HepG2 (cell line): ENCODE measurements at regions not wholly inside any gene's neighbourhood (a gene's known extent, or its start where the extent isn't known, plus 50 kb on each side); places are given as distances from the start of the nearest gene placed in this dataset.

Source experiments
- ATAC-seq: fragments of 200-7000 bp; cut with Tn5 transposase; 3 replicates; pipeline ENCODE4 v1.9.1; 2020; ENCODE audit warnings: mild to moderate bottlenecking, moderate library complexity
- BruUV-seq: library from RNA; stranded (reverse); fragments of 400-500 nt; replicated peaks from 2 replicates; lab custom pipeline; 2021; lab: Mats Ljungman, UMichigan
- CTCF ChIA-PET: fragments of 300-600 bp; formaldehyde crosslinking; extraction: SDS; loops from one replicate; lab custom pipeline; 2021; ENCODE audit warnings: low total read pairs, inconsistent platforms, low intra/inter-chr PET ratio; lab: Yijun Ruan, JAX
- POLR2A ChIA-PET: fragments of 350-600 bp; sonication (Branson Sonifier 250); formaldehyde crosslinking; loops from one replicate; lab custom pipeline; 2020; ENCODE audit warnings: antibody characterized with exemption, inconsistent platforms; lab: Yijun Ruan, JAX
- DNase-seq: peaks from one replicate; pipeline ENCODE4 v3.0.0-alpha.2; 2015; ENCODE audit warnings: low spot score
- FAIRE-seq: peaks from 3 replicates; lab custom pipeline; 2011; peaks lifted over from hg19 to GRCh38; lab: Jason Lieb, UNC
- H2AFZ ChIP-seq: one replicate; pipeline ENCODE4 v1.6.1; 2011; ENCODE audit warnings: low read length, inconsistent platforms
- H3K27ac ChIP-seq: fragments of 300-600 bp; 3 replicates; pipeline ENCODE4 v1.8.0; 2011; ENCODE audit warnings: mixed run types, mild to moderate bottlenecking, mixed read lengths, low read length, inconsistent platforms; ENCODE audit not compliant: insufficient read depth; ENCODE audit errors: extremely low read length
- H3K27me3 ChIP-seq, 2 experiments: fragments of 200-600 bp in 1 of 2; 2 replicates in 1 of 2; 3 replicates in 1 of 2; pipeline versions ENCODE4 v1.6.0 to v1.8.0; 2011; ENCODE audit warnings: low read length in 2 of 2, mild to moderate bottlenecking in 2 of 2, moderate library complexity in 2 of 2, inconsistent platforms in 1 of 2; ENCODE audit not compliant: insufficient read depth in 2 of 2, control insufficient read depth in 1 of 2
- H3K36me3 ChIP-seq, 2 experiments: fragments of 200-600 bp in 1 of 2; replicated peaks in 1 of 2; 2 replicates in 1 of 2; 3 replicates in 1 of 2; pipeline versions ENCODE4 v1.5.1 to v1.8.0; 2011; ENCODE audit warnings: low read length in 2 of 2, inconsistent platforms in 1 of 2; ENCODE audit not compliant: insufficient read depth in 2 of 2, control insufficient read depth in 1 of 2
- H3K4me1 ChIP-seq: 2 replicates; pipeline ENCODE4 v1.5.1; 2012; ENCODE audit warnings: low read length, inconsistent platforms; ENCODE audit not compliant: insufficient read depth
- H3K4me2 ChIP-seq: 2 replicates; pipeline ENCODE4 v1.6.0; 2011; ENCODE audit warnings: low read depth, low read length, inconsistent platforms
- H3K4me3 ChIP-seq, 3 experiments: fragments of 200-600 bp in 1 of 3; sonication (generic), shearing (Covaris generic) in 1 of 3; replicated peaks in 1 of 3; 2 replicates each; pipeline ENCODE4 v1.5.1; 2011 to 2016; ENCODE audit warnings: low read length in 3 of 3, inconsistent platforms in 2 of 3, low read depth in 2 of 3, mild to moderate bottlenecking in 2 of 3, control low read depth in 1 of 3, mixed read lengths in 1 of 3; ENCODE audit not compliant: insufficient read depth in 1 of 3
- H3K79me2 ChIP-seq: one replicate; pipeline ENCODE4 v1.6.1; 2011; ENCODE audit warnings: low read length, inconsistent platforms; ENCODE audit not compliant: insufficient read depth
- H3K9ac ChIP-seq: 2 replicates; pipeline ENCODE4 v1.6.0; 2011; ENCODE audit warnings: mild to moderate bottlenecking, low read depth, low read length, inconsistent platforms; ENCODE audit not compliant: insufficient read depth
- H3K9me3 ChIP-seq: 2 replicates; pipeline ENCODE4 v1.5.1; 2012; ENCODE audit warnings: mild to moderate bottlenecking, low read length
- H4K20me1 ChIP-seq: 2 replicates; pipeline ENCODE4 v1.6.0; 2011; ENCODE audit warnings: inconsistent platforms, mild to moderate bottlenecking, low read length, moderate library complexity; ENCODE audit not compliant: insufficient read depth
- GLI4 ChIP-seq: sonication (generic); formaldehyde crosslinking; IDR thresholded peaks from 2 replicates; pipeline ENCODE4 v1.5.1; 2020; ENCODE audit warnings: missing genetic modification reagents, mild to moderate bottlenecking, moderate library complexity, borderline replicate concordance
- HMGXB3 ChIP-seq: sonication (generic); formaldehyde crosslinking; IDR thresholded peaks from 2 replicates; pipeline ENCODE4 v1.4.0; 2020; ENCODE audit warnings: missing genetic modification reagents, borderline replicate concordance
- HOXA9 ChIP-seq: sonication (generic); formaldehyde crosslinking; IDR thresholded peaks from 2 replicates; pipeline ENCODE4 v1.8.1; 2022; ENCODE audit warnings: missing genetic modification reagents, mild to moderate bottlenecking, moderate library complexity, borderline replicate concordance
- PRDM15 ChIP-seq: sonication (generic); formaldehyde crosslinking; IDR thresholded peaks from 2 replicates; pipeline ENCODE4 v1.4.0; 2020; ENCODE audit warnings: missing genetic modification reagents
- U2AF1 ChIP-seq: fragments of 200-400 bp; formaldehyde crosslinking; optimal IDR thresholded peaks from 2 replicates; pipeline ENCODE3; 2017; ENCODE audit warnings: mild to moderate bottlenecking, low read depth, low read length
- ZNF614 ChIP-seq: IDR thresholded peaks from 2 replicates; pipeline ENCODE4 v1.6.1; 2018; ENCODE audit warnings: missing biosample characterization, missing genetic modification reagents, inconsistent platforms, borderline replicate concordance
- WGBS: methylation state at CpG from one replicate; pipeline ENCODE4 v1.1.6; 2017; ENCODE audit warnings: low lambda C conversion rate; 5-methylcytosine and 5-hydroxymethylcytosine counted together
- in situ Hi-C: cut with HindIII; loops from 2 replicates; pipeline ENCODE4 v1.10.0; 2017; ENCODE audit warnings: low pct_unique_long_range_greater_than_20kb; ENCODE audit not compliant: extremely low pct_ligation_motif_present
- intact Hi-C: fragments of 100-400 bp; cut with micrococcal nuclease; formaldehyde crosslinking; loops from one replicate; pipeline ENCODE4 v1.10.0; 2022; ENCODE audit not compliant: unreplicated experiment
- TF ChIP-seq, protein P1 (sequence below): sonication (generic); formaldehyde crosslinking; IDR thresholded peaks from 2 replicates; pipeline ENCODE4 v1.4.0; 2020; ENCODE audit warnings: missing genetic modification reagents
- TF ChIP-seq, protein P2 (sequence below): sonication (generic); formaldehyde crosslinking; IDR thresholded peaks from 2 replicates; pipeline ENCODE4 v1.5.0; 2020; ENCODE audit warnings: mild to moderate bottlenecking, missing genetic modification reagents, borderline replicate concordance

DNA sequence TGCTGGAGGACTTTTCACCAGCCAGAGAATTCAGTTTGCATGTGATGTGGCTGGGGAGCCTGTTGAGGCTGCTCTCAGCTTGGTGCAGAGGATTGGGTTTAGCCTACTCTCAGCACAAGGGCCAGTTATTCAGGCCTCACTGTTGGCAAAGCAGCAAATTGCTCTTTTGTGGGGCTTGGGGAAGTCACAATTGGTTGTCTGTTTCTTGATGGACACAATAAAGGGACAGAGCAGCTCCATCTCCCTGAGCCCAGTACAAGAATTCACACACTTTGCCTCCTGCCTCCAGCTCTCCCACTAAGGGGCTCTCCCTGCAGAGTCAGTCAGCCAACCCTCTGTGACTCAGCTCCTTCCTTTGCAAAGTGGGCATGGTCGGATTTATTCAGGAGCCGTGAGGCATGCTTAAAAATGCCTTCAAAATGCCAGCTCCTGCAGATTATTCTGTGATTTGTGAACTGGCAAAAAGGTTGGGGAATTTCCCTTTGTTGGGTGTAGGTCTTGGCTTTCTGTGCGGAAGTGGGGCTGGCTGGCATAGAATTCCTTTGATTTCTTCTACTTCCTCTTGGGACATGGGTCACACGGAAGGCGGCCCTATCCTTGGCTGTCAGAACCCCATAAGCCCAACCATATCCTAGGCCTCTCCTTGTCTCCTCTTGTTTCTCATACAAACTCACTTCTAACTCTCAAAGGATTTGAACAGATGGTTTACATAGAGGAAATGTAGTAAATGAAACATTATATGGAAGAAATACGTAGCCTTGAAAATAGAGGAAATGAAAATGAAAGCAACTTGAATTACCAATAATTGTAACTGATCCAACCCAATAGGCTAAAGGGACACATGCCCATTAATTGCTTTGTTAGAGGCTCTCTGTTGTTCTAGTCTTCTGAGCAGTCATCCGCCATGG, 118.7 kb upstream of the CD180 start (continued):
- TF ChIP-seq PRDM15, result no peak

- BruUV-seq, result no TSS peak
- intact Hi-C loops (no loop called here), in situ Hi-C loops (no loop called here)
- no peak for FAIRE-seq
- no peak overlapping the region for H3K4me3 ChIP-seq
- no peaks in the 10 kb centered on the region; a peak in 1 of 5 replicates for H3K27me3 ChIP-seq
- H3K4me1 ChIP-seq, result no peaks in the 10 kb centered on the region
- H3K79me2 ChIP-seq, result no peaks in the 10 kb centered on the region
- no peak overlapping the region for H2AFZ ChIP-seq
- DNase-seq, result no peak
- no peak overlapping the region for H3K9ac ChIP-seq
- H4K20me1 ChIP-seq, result no peaks in the 10 kb centered on the region
- no peak overlapping the region for H3K27ac ChIP-seq
- no peaks in the 10 kb centered on the region for H3K9me3 ChIP-seq
- ChIA-PET CTCF (no interaction called here), POLR2A (no interaction called here)
- no peaks in the 10 kb centered on the region for H3K36me3 ChIP-seq
- 5% methylated on average over 2 of the region's 2 CpGs for whole genome bisulfite sequencing
- no peak overlapping the region for H3K4me2 ChIP-seq
- ATAC-seq, result no peak
- TF ChIP-seq, protein P1, sequence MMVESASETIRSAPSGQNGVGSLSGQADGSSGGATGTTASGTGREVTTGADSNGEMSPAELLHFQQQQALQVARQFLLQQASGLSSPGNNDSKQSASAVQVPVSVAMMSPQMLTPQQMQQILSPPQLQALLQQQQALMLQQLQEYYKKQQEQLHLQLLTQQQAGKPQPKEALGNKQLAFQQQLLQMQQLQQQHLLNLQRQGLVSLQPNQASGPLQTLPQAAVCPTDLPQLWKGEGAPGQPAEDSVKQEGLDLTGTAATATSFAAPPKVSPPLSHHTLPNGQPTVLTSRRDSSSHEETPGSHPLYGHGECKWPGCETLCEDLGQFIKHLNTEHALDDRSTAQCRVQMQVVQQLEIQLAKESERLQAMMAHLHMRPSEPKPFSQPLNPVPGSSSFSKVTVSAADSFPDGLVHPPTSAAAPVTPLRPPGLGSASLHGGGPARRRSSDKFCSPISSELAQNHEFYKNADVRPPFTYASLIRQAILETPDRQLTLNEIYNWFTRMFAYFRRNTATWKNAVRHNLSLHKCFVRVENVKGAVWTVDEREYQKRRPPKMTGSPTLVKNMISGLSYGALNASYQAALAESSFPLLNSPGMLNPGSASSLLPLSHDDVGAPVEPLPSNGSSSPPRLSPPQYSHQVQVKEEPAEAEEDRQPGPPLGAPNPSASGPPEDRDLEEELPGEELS (CRISPR knock-in tag), result no peak
- TF ChIP-seq, protein P2, sequence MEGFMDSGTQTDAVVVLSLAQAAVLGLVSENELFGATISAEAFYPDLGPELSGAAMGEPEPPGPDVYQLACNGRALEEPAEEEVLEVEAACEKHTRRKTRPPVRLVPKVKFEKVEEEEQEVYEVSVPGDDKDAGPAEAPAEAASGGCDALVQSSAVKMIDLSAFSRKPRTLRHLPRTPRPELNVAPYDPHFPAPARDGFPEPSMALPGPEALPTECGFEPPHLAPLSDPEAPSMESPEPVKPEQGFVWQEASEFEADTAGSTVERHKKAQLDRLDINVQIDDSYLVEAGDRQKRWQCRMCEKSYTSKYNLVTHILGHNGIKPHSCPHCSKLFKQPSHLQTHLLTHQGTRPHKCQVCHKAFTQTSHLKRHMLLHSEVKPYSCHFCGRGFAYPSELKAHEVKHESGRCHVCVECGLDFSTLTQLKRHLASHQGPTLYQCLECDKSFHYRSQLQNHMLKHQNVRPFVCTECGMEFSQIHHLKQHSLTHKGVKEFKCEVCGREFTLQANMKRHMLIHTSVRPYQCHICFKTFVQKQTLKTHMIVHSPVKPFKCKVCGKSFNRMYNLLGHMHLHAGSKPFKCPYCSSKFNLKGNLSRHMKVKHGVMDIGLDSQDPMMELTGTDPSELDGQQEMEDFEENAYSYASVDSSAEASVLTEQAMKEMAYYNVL, result no peak
- TF ChIP-seq U2AF1 (no peak), HOXA9 (no peak), GLI4 (CRISPR knock-in tag) (no peak), HMGXB3 (CRISPR knock-in tag) (no peak), ZNF614 (CRISPR knock-in tag) (no peak)
Observed at GRCh38 chr5:67311701-67312100, 115.1 kb upstream of the CD180 start.
